HG03097 (cell line): ENCODE measurements at regions not wholly inside any gene's neighbourhood (a gene's known extent, or its start where the extent isn't known, plus 50 kb on each side); places are given as distances from the start of the nearest gene placed in this dataset.

Experiments
- ATAC-seq: cut with Tn5 transposase; IDR thresholded peaks from one replicate; pipeline ENCODE4 v1.9.1; 2021; ENCODE audit not compliant: unreplicated experiment, low FRiP score

DNA sequence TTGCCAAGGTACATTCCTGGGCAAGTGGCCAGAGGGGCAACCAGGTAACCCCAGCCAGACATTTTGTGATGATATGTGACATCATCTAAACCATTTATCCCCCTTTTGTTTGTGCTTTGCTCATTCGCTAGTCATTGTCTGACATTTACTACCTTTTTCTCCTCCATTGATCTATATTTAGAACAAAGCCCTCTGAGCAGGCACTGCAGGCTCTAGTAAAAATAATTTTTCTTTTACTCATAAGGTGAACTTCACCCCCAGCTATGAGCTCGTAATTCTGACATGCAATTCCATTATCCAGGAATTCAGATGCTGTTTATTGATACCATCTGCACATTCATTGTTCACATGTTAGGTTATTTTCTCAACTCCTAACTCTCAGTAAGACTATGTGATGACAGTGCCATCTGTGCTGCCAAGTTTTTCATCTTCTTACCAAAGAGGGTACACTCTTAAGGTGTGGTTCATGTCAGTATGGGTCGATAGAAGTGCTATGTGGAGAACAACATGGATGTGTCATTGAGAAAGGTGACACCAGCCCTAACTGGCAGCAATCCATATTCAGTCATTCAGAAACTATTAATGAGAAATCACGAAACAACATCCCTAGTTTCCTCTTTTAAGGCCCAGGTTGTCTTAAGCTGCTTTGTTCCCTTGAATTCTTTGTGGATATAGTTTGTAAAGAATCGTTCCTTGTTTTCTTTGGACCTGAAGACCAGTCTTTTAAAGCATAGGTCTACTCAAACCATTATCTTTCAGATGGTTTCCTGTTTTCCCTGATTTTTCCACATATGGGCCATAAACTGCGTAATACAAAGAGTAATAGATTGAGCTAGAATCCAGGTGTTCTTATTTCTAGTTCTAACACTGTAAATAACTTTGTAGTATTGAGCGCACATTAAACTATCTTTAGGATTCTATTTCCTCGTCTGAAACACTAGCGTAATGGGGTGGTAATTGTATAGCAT is 978.1 kb upstream of the CDH2 start:
- ATAC-seq: no peak

DNA sequence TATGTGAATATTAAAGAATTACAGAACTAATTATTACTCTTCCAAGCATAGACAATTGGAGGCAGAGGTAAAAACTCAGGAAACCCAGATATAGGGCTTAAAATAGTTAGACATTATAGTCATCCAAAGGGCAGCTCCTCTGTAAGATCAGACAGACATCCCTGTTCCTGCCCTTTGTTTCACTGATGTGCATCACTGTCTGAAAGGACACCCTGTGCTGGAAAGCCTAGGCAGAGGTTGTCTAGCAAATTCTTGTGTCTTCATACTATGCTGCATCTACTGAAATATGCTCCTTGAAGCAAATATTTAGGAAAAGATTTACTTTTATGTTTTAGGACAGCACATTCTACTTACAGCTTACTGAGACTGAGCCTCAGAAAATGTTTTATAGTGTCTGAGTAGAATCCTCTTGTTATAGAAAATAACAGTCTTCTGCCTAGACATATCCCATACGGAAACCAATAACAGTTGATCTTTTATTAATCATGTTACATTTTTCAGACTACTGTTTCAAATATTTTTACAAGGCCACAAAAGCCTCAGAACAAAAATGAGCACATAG is 977.3 kb upstream of the CDH2 start:
- no peak for ATAC-seq

DNA sequence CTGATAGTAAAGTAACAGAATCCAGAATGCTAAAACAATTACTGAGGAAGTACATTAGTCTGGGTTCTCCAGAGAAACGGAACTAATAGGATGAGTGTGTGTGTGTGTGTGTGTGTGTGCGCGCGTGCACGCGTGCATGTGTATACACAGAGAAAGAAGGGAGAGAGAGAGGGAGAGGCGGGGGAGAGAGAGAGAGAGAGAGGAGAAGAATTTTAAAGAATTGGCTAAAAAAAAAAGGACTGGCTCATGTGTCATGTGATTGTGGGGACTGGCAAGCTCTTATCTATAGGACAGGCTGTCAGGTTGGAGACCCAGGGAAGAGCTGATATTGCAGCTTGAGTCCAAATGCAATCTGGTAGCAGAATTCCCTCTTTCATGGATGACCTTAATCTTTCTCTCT is 976.2 kb upstream of the CDH2 start:
- ATAC-seq: no peak

DNA sequence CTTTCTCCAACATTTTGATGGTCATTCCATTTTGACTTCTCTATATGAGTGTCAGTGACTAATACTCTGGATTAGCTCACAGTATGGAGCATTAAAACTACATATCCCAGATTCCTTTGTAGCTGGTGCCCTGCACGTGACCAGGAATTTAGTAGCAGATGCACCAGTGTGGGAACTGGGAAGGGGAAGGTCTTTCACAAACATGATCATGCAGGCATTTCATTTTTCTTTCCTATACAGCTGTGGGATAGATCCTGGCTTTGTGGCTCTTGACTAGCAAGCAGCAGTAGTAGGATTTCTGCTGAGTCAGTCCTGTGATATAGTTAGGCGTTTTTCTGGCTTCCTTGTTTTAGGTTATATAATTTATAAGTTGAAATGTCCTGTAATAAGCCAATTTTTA is 971.0 kb upstream of the CDH2 start:
- no peak for ATAC-seq

DNA sequence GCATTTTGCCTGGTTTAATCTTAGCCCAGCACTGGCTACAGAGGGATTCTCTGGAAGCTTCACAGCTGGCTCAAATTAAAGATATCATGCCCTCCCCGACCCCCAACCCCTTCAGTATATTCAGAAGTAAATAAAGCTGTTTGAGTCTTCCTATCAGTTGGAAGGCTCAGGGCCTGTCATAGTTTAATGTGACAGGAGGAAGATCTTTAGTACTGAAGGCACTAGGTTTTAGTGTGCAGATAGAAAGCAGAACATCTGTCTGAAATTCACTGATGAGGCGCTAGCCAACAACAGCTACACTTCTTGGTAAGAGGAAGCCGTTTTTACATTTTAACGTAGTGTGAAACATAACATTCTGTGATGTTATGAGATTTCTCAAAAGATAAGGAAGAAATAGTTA is 969.1 kb upstream of the CDH2 start:
- no peak for ATAC-seq

DNA sequence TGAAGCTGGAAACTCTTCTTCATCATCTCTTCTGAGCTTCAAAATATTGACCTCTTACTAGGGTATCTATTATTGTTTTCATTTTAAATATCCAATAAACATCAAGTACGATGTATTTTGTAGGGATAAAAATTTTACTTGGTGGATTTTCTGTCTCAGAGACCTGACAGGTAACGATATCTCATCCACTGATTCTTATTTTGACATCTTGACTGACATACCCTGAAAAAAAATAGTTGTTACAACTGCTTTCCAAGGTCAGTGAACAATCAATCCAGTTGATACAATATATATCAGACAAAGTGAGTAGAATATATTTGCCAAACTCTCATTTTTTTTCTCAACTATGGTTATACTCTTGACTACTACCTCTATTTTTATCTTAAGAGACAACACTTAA is 963.7 kb upstream of the CDH2 start:
- ATAC-seq: no peak

DNA sequence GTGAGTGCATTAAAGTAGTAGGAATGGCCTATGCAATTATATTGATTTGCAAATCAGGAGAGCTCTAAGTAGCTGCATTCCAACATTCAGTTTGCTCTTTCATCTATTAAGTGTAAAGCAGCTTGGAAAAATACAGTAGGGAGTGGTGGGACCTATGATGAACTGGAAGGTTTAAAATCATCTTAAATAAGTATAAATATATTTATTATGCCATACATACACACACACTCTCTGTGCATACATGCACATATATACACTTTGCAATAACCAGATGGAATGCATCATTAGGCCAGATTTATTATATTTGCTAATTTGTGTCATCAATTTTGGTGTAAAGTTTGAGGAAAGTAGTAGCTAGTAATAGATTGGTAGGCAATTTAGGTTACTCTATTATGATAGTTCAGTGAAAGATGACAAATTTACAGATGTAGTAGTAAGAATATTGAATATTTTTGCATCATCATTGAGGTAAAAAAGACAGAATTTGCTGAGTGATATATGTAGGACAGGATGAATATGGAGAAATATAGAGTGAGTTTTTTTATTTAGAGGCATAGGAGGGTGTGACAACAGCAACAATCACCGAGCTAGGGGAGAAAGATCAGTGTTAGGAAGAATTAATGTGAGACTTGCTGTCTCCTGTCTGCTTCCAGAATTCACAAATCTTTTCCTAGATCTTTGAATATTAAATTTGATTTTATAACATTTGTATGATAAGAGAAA is 961.0 kb upstream of the CDH2 start:
- ATAC-seq: no peak

DNA sequence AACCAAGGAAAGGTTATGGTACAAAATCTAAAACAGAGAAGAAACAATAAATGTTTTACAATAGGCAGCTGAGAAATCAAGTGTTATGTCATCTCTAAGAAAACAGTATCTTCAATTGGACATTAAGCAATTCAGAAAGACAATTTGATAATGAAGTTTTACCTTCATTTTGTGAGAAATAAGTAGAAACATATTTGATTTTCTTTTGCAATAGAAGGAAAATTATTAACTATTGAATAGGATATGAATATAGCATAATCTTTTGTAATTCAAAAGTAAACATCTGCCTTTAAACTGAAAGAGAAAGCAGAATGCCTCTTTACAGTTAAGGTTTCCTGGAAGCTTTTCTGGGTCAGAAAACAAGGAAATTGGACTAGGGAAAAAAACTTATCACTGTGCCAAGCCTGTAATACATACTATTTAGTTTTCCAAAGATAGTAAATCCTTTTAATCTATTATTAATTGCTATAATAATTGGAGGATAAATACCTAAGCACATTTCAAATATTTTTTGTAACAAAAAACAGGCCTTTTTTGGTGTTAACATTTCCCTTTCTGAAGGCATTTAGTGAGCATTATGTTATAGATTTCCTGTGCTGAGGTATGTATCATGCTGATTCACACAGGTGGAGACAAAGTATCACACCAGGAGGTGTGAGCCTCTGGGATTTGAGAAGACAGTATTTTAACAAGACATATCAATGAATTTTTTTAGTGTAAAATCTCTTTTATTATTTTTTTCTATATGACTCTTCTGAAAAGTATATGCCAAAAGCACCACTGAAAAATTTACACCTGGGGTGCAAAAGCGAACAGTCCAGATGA is 947.0 kb upstream of the CDH2 start:
- ATAC-seq: no peak

DNA sequence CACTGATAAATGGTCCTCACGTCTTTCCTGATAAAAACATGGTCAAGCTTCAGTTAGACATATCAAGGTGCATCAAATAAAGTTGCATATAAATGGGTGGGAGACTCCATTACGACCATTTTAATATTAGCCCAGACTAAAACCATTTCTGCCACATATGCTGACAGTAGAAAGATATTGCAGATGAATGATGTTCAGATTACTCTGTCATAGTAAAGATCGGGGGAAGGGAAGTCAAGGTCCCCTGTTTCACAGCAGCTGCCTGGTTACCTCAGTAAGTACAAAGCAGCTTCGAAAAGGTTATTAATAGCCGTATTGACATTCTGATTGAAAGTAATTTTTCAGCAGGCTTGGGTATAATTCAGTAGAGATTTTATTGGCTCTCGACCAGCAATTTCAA is 927.7 kb upstream of the CDH2 start:
- no peak for ATAC-seq

DNA sequence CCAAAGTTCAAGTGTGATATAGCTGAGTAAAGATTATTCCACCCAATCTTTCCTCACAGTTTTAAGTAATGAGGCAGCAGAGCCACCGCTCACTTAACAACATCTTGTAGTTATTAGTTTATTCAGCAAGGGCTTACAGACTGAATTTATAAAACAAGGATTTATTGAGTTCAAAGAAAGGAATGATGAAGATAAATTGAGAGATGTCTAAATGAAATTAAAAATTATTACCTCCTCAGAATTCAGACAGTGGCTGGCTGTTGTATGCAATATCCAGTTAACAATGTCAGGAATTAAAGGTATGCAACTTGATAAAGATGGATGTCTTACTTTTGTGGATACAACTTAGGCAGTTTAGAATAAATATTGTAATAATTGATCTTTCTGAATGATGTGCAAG is 927.3 kb upstream of the CDH2 start:
- no peak for ATAC-seq

DNA sequence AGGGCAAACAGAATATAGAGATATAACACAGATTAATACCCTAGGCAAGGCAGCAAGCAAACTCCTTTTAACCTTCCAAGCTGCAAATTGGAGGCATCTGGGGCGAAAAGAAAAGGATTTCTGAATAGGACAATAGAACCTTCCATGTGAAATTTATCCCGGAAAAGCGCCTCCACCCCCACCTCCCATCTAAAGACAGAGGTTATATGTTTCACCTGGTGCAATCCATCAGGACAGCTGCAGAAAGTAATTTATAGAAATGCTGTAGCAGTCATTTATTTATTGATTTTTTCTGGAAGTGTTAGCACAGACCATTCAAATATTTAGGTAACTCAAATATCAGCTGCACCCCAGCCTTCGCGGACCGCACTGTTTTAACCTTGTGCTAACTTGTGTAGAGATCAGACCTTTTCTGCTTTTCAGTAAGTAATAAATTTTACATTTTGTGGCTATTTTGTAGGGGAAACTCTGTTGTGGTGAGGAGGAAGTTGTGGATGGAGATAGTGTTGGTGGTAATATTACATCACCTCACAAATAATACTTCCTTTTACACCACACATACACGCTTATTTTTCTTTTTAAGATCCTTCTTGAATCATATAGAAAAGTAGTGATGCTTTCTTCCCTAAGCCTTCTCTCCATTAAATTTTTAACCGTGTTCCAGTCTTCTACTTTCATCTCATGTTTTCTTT is 919.3 kb upstream of the CDH2 start:
- no peak for ATAC-seq

DNA sequence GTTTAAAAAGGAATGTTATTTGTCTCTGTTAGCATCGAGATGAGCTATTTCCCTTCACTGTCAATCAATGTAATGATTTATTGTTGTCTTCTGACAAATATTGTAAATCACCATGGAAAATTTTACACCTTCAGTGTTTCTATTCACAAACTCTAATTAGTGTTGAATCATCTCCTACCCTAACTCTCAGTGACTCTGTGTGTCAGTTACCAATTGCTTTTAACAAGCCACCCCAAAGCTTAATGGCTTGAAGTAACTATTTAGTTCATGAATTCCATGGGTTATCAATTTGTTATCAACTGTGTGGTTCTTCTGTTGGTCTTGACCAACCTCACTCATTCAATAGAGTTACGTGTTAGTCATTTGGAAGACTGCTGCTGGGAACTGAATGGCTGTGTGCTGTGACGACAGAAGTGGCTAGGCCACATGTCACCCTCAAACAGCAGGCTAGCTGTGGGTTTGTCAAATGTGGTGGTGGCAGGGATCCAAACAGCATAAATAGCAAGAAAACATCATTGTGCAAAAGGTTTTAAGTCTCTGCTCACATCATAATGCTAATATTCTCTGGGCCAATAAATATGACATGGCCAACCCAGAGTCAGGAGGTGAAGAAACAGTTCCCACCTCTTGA is 910.8 kb upstream of the CDH2 start:
- ATAC-seq: no peak

DNA sequence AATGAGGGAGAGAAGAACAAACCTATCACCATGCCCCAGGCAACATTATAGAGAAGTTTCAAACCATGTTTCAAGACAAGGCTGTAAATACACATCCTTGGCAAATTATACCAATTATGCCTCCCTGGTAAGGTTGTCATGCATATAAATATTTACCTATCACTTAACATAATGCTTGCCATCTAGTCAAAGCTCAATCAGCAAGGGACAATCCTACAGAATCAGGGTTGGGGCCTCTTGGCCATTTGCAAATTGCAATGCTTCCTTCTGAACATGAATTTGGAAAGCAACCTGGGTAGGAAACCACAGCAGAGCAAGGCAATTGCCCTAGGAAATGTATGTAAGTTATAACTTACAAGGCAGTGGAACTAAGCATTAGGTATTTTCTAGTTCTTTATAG is 907.2 kb upstream of the CDH2 start:
- ATAC-seq: no peak

DNA sequence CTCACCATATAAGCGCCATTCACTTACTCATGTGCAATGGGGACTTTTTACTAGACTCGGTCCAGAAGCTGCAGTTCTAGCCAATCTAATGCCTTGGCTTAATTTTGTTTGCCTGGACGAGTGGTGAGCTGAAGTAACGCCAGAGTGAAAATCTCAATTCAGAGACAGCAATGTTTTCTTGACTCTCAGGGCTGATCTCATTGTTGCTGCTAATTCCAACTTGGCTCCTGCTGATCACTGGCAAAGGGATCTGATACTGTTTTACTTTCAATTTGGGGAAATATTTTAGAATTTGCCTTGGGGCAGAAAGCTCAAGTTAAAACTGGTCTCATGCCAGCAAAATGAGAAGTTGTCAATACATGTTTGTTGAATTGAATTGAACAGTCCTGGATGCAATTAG is 906.6 kb upstream of the CDH2 start:
- ATAC-seq: no peak

DNA sequence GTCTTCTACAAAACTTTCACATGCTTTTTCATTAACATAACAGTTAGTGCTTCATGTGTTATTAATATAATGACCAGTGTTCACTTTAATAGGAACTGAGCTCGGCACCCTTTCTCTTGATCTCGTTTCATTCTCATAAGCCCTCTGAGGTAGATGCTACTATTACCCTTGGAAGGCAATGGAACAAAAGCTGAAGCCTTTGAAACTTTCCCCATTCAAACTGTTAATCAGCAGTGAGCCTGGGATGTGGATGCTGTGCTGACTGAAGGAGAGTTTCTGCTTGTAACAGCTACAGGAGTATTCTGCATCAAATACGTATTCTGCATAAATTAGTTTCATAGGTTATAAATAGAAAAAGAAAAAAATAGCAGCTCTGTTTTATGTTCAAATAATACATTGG is 904.0 kb upstream of the CDH2 start:
- ATAC-seq: no peak

DNA sequence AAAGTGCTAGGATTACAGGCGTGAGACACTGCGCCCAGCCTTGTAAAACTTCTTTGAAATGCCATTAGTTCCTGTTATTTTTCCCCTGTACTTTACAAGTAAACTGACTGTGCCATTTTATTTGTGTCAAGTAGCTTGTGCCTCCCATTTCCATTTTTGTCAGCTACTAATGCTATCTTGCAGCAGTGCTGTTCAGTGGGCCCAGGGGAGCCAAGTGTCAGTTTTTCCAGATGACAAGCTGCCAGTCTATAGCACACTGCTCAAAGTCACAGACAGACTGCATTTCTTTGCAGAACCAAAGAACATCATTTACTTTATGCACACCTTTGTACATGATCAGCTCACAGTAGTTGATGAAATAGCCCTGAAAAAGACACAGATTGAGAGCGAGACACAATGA is 901.3 kb upstream of the CDH2 start:
- ATAC-seq: no peak

DNA sequence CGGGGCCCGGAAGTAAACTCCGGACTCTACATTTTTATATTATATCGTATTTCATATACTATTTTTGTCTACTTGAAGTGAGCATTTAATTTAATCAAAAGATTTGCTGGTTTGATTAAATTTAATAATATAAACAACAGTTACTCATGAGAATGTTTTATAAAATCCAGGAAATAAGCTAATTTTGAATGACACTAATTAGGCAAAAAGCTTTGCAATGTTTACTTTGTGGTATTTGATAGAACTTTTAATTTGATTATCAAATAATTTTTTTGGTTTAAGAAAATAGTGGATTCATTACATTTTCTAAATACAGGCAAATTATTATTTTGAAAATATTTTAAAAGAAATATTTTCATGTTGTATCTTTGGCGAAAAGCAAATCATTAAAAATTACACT is 900.4 kb upstream of the CDH2 start:
- ATAC-seq: no peak

DNA sequence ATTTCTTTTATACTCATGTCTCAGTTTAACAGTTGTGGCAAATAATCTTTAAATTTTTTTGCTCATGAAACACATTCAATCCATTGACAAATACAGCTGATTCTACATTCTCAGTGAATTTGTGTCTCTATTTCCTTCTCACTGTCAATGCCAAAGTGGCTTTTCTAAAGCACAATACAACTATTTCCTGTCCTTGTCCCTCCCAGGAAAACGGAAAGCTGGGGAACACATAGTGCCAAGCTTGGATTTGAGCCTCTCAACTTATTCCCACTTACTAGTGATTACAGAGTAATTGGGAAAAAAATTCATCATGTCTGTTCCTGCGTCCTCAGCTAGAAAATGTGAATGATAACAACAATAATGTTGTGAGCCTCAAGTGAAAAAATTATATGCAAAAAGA is 899.7 kb upstream of the CDH2 start:
- no peak for ATAC-seq

DNA sequence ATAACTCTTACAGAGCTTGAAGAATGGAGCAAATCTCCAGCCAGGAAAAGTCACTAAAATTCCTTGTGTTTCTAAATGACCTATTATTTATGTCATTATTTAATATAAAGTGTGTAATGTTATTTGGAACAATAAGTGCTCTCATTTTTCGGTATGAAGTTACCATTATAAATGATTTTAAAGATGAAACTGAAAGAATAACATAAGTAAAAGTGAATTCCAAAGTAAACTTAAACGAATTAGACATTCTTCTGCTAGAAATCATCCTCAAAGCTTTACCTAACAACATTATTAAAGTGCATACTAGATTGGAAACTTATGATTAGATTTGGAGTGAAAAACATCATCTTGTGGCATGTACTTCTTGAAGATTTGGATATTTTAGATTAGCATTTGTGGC is 897.2 kb upstream of the CDH2 start:
- no peak for ATAC-seq

DNA sequence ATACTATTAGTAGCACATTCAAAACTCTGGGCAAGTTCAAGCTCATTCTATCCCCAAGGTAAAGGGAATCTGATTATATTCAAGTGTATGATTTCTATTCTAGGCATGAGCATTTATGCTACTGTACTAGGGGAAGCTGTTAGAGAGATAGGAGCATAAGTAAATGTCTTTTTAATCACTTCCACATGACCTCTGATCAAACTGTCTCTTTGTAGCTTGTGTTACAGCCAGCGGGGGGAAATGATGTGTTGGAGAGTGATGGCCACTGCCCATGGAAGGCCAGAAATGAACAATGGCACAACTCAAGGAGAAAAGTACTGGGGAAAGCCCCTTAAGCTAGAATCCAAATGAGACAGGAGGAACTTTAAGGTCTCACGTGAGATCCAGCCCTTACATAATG is 894.9 kb upstream of the CDH2 start:
- ATAC-seq: no peak
